Right forelimb (tissue), 1 donor: ENCODE measurements at regions not wholly inside any gene's neighbourhood (a gene's known extent, or its start where the extent isn't known, plus 50 kb on each side); places are given as distances from the start of the nearest gene placed in this dataset.

Experiments
- DNase-seq: peaks from one replicate; pipeline ENCODE4 v3.0.0-alpha.2; 2018

GRCh38 chr2:52238782-52239181 is 1206.8 kb upstream of the NRXN1 start:
- DNase-seq: no peak

GRCh38 chr2:52222128-52222527 is 1190.2 kb upstream of the NRXN1 start:
- no peak for DNase-seq

GRCh38 chr2:52220393-52220792 is 1188.5 kb upstream of the NRXN1 start:
- DNase-seq: no peak

- no peak for DNase-seq
These were observed 1178.7 kb upstream of the NRXN1 start for GRCh38 chr2:52210611-52211010.

GRCh38 chr2:52210161-52210560 is 1178.2 kb upstream of the NRXN1 start:
- no peak for DNase-seq

GRCh38 chr2:52194342-52194741 is 1162.4 kb upstream of the NRXN1 start:
- no peak for DNase-seq

GRCh38 chr2:52193804-52194203 is 1161.9 kb upstream of the NRXN1 start:
- no peak for DNase-seq

GRCh38 chr2:52192656-52193055 is 1160.7 kb upstream of the NRXN1 start:
- no peak for DNase-seq

- DNase-seq: no peak
These were observed 1149.1 kb upstream of the NRXN1 start for GRCh38 chr2:52181080-52181479.

GRCh38 chr2:52178845-52179244 is 1146.9 kb upstream of the NRXN1 start:
- DNase-seq: no peak

- no peak for DNase-seq
These were observed 1113.1 kb upstream of the NRXN1 start for GRCh38 chr2:52145005-52145404.

GRCh38 chr2:52144590-52144989 is 1112.7 kb upstream of the NRXN1 start:
- no peak for DNase-seq

GRCh38 chr2:52141076-52141475 is 1109.1 kb upstream of the NRXN1 start:
- DNase-seq: no peak

GRCh38 chr2:52139241-52139640 is 1107.3 kb upstream of the NRXN1 start:
- DNase-seq: no peak

GRCh38 chr2:52135235-52135634 is 1103.3 kb upstream of the NRXN1 start:
- no peak for DNase-seq

- no peak for DNase-seq
These were observed 1096.1 kb upstream of the NRXN1 start for GRCh38 chr2:52128081-52128480.

GRCh38 chr2:52127527-52127926 is 1095.6 kb upstream of the NRXN1 start:
- no peak for DNase-seq

GRCh38 chr2:52117299-52117698 is 1085.4 kb upstream of the NRXN1 start:
- no peak for DNase-seq

- no peak for DNase-seq
These were observed 1083.8 kb upstream of the NRXN1 start for GRCh38 chr2:52115750-52116149.

GRCh38 chr2:52113338-52113737 is 1081.4 kb upstream of the NRXN1 start:
- no peak for DNase-seq

- no peak for DNase-seq
These were observed 1080.2 kb upstream of the NRXN1 start for GRCh38 chr2:52112141-52112540.

- DNase-seq: no peak
These were observed 1075.2 kb upstream of the NRXN1 start for GRCh38 chr2:52107124-52107523.

- no peak for DNase-seq
These were observed 1065.1 kb upstream of the NRXN1 start for GRCh38 chr2:52097071-52097470.

GRCh38 chr2:52084759-52085158 is 1052.8 kb upstream of the NRXN1 start:
- DNase-seq: no peak

- DNase-seq: no peak
These were observed 1051.3 kb upstream of the NRXN1 start for GRCh38 chr2:52083214-52083613.

GRCh38 chr2:52082646-52083045 is 1050.7 kb upstream of the NRXN1 start:
- DNase-seq: no peak
